ENCODE measurements at regions not wholly inside any gene's neighbourhood (a gene's known extent, or its start where the extent isn't known, plus 50 kb on each side); places are given as distances from the start of the nearest gene placed in this dataset.

DNA sequence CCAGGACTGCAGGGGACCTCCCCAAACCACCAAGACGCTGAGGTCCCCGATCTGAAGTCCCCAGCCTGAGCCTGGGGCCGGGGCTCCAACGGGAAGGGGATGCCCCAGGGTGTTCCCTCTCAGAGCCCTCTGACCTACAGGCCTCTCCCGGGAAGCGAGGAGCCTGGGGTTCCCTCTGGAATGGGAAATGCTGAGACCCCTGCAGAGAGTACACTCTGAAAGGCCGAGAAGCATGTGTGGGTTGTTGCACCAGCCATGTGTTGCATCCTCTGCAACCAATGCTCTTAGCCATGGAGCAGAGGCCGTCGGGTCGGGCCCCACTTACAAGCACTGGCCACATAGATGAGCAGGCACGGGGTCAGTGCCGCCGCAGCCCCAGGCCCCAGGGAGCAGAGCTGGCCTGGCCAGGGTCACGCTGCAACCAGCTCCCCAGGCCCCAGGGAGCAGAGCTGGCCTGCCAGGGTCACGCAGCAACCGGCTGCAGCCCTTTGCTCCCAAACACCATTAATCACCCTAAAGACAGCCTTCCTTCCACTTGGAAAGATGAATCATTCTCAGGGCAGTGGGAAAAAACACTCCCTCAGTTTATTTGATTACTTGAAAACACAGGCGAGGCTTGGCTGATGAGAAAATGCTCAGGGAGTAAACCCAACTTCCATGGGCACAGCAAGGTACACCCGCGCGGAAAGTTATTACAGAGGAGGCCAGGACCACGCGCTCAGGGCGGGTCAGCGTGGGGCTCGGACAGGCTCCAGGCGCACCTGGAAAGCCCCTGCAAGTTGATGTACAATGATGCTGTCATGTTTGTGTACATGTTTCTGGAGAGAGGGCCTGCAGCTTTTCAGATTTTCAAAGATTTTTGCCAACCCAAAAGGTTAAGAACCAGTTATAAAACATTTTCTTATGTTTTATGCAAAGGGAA lies 78.0 kb upstream of the AFDN start (continued):
- TF ChIP-seq ZNF547 (CRISPR knock-in tag; IDR thresholded peaks at IDR 0.05) (no peak), SIN3A (IDR thresholded peaks at IDR 0.05; ENCODE audit: borderline replicate concordance, low read depth, low read length) (no peak), JUN (CRISPR knock-in tag; IDR thresholded peaks at IDR 0.05) (no peak), KMT2A (CRISPR knock-in tag; IDR thresholded peaks at IDR 0.05) (no peak), TMF1 (CRISPR knock-in tag; IDR thresholded peaks at IDR 0.05; ENCODE audit: low read depth) (no peak), HNRNPUL1 (IDR thresholded peaks at IDR 0.05; ENCODE audit: low read depth, low read length) (no peak), SP140L (CRISPR knock-in tag; IDR thresholded peaks at IDR 0.05; ENCODE audit: borderline replicate concordance) (no peak), ATAD3A (CRISPR knock-in tag; IDR thresholded peaks at IDR 0.05) (no peak), ZNF562 (CRISPR knock-in tag; IDR thresholded peaks at IDR 0.05; ENCODE audit: borderline replicate concordance) (no peak), ZNF775 (CRISPR knock-in tag; IDR thresholded peaks at IDR 0.05; ENCODE audit: borderline replicate concordance) (no peak), ESRRA (CRISPR knock-in tag; IDR thresholded peaks at IDR 0.05; ENCODE audit: low read depth) (no peak; the same call in 1 of the 2 replicates), YEATS4 (CRISPR knock-in tag; IDR thresholded peaks at IDR 0.05; ENCODE audit: borderline replicate concordance) (no peak), RAD21 (CRISPR knock-in tag; IDR thresholded peaks at IDR 0.05) (no peak), KAT2B (IDR thresholded peaks at IDR 0.05; ENCODE audit: borderline replicate concordance, low read depth, low read length) (no peak), TCF7 (IDR thresholded peaks at IDR 0.05; ENCODE audit: low read depth) (no peak), MEIS2 (CRISPR knock-in tag; IDR thresholded peaks at IDR 0.05) (peak; percentile 99), ZNF546 (CRISPR knock-in tag; conservative IDR thresholded peaks at IDR 0.05) (no peak), HNRNPK (IDR thresholded peaks at IDR 0.05; ENCODE audit: low read depth, low read length, poor library complexity, severe bottlenecking) (no peak)
- TF ChIP-seq, protein P1, sequence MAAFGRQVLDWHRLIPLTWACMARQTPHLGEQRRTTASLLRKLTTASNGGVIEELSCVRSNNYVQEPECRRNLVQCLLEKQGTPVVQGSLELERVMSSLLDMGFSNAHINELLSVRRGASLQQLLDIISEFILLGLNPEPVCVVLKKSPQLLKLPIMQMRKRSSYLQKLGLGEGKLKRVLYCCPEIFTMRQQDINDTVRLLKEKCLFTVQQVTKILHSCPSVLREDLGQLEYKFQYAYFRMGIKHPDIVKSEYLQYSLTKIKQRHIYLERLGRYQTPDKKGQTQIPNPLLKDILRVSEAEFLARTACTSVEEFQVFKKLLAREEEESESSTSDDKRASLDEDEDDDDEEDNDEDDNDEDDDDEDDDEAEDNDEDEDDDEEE (CRISPR knock-in tag; IDR thresholded peaks at IDR 0.05): no peak
- TF ChIP-seq, protein P2, sequence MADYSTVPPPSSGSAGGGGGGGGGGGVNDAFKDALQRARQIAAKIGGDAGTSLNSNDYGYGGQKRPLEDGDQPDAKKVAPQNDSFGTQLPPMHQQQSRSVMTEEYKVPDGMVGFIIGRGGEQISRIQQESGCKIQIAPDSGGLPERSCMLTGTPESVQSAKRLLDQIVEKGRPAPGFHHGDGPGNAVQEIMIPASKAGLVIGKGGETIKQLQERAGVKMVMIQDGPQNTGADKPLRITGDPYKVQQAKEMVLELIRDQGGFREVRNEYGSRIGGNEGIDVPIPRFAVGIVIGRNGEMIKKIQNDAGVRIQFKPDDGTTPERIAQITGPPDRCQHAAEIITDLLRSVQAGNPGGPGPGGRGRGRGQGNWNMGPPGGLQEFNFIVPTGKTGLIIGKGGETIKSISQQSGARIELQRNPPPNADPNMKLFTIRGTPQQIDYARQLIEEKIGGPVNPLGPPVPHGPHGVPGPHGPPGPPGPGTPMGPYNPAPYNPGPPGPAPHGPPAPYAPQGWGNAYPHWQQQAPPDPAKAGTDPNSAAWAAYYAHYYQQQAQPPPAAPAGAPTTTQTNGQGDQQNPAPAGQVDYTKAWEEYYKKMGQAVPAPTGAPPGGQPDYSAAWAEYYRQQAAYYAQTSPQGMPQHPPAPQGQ (CRISPR knock-in tag; IDR thresholded peaks at IDR 0.05; ENCODE audit: borderline replicate concordance): no peak
- TF ChIP-seq, protein P3, sequence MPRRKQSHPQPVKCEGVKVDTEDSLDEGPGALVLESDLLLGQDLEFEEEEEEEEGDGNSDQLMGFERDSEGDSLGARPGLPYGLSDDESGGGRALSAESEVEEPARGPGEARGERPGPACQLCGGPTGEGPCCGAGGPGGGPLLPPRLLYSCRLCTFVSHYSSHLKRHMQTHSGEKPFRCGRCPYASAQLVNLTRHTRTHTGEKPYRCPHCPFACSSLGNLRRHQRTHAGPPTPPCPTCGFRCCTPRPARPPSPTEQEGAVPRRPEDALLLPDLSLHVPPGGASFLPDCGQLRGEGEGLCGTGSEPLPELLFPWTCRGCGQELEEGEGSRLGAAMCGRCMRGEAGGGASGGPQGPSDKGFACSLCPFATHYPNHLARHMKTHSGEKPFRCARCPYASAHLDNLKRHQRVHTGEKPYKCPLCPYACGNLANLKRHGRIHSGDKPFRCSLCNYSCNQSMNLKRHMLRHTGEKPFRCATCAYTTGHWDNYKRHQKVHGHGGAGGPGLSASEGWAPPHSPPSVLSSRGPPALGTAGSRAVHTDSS (CRISPR knock-in tag; conservative IDR thresholded peaks at IDR 0.05): no peak
- TF ChIP-seq, protein P4, sequence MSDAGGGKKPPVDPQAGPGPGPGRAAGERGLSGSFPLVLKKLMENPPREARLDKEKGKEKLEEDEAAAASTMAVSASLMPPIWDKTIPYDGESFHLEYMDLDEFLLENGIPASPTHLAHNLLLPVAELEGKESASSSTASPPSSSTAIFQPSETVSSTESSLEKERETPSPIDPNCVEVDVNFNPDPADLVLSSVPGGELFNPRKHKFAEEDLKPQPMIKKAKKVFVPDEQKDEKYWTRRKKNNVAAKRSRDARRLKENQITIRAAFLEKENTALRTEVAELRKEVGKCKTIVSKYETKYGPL (CRISPR knock-in tag; IDR thresholded peaks at IDR 0.05): no peak
